ENCODE measurements at regions not wholly inside any gene's neighbourhood (a gene's known extent, or its start where the extent isn't known, plus 50 kb on each side); places are given as distances from the start of the nearest gene placed in this dataset.

DNA sequence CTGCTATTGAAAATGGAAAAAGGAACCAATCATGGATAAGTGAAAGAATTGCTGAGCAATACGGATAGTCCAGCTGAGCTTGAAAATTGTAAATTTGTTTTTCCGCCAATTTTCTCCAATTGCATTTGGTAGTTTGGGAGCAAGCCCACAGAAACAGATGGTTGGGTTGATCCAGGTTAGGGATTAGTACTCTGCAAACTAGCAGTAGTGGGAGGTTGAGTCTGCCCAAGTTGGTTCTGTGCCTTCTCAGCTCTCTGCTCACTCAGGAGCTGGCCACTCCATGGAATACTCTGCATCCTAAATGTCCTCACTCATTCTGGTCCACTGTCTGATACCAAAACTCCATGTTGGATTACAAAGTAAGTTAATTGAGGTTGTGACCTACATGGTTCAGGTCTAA is 361.1 kb upstream of the ATP2B1 start:
- H3K4me3 ChIP-seq (ENCODE audit: low read depth, low read length): no peak overlapping the region
- no peak for DNase-seq (ENCODE audit: low read depth)
- TF ChIP-seq, protein P1, sequence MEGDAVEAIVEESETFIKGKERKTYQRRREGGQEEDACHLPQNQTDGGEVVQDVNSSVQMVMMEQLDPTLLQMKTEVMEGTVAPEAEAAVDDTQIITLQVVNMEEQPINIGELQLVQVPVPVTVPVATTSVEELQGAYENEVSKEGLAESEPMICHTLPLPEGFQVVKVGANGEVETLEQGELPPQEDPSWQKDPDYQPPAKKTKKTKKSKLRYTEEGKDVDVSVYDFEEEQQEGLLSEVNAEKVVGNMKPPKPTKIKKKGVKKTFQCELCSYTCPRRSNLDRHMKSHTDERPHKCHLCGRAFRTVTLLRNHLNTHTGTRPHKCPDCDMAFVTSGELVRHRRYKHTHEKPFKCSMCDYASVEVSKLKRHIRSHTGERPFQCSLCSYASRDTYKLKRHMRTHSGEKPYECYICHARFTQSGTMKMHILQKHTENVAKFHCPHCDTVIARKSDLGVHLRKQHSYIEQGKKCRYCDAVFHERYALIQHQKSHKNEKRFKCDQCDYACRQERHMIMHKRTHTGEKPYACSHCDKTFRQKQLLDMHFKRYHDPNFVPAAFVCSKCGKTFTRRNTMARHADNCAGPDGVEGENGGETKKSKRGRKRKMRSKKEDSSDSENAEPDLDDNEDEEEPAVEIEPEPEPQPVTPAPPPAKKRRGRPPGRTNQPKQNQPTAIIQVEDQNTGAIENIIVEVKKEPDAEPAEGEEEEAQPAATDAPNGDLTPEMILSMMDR (IDR thresholded peaks at IDR 0.05; ENCODE audit: insufficient read depth, low read length): no peak

DNA sequence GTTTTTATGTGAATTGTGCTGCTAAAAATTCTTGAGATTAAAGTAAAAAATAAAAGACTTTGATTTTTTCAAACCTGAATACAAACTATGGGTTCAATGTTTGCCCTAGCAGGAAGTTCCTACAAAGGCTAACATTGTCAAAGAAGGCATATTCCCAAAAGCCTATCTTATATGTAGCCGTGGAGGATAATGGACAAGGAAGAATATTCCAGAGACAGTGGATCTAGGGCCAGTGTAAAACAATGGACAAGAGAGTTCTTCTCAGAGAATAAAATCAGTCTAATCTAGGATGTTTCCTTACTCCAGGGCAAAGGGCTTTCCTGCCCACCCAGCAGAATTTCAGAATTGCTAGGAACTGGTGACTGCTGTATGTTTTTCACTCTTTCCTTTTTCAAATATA is 359.2 kb upstream of the ATP2B1 start:
- no peak overlapping the region for H3K4me3 ChIP-seq (ENCODE audit: low read depth, low read length)
- no peak for DNase-seq (ENCODE audit: low read depth)
- TF ChIP-seq, protein P1 (IDR thresholded peaks at IDR 0.05; ENCODE audit: insufficient read depth, low read length): no peak

DNA sequence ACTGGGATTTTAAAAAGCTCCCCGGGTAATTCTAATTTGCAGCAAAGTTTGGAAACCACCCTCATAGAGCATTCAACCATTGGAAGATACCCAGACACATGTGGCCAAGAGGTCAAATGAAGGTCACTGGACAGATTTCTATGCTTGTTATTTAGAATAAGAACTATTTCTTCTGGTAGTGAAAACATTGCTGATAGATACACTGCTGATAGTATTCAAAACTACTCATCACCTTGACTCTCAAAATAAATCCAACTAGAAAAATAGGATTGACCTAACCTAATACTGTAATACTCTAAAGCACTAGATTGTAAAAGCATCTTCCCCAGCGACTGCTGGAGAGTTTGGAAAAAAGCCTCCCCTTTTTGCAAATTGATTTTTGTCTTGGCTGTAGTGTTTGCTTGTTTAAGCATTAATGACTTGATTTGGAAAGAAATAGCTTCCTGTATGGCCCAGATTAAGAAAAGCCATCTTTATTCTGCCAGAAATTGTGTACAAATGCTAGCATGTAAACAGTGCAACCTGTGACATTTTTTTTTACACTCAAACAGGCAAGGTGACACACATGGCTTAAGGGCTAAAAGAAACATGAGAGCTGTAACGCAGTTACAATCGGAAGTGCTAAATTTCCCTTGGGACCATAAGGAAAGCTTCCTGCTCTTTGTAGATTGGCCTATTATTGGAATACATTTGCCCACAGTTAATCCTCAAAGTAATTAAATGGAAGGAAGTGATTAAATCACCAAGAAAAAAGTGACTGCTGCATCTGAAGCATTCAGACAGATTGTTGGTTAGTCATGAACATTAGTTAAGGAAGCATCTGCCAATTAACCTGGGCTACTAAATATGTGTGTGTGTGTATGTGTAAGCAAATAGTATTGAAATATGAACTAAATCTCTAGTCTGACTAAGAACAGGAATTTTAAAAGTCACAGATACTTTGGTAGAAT is 356.5 kb upstream of the ATP2B1 start:
- H3K4me3 ChIP-seq (ENCODE audit: low read depth, low read length): no peak overlapping the region
- DNase-seq (ENCODE audit: low read depth): peak; percentile 70
- TF ChIP-seq, protein P1 (IDR thresholded peaks at IDR 0.05; ENCODE audit: insufficient read depth, low read length): no peak

DNA sequence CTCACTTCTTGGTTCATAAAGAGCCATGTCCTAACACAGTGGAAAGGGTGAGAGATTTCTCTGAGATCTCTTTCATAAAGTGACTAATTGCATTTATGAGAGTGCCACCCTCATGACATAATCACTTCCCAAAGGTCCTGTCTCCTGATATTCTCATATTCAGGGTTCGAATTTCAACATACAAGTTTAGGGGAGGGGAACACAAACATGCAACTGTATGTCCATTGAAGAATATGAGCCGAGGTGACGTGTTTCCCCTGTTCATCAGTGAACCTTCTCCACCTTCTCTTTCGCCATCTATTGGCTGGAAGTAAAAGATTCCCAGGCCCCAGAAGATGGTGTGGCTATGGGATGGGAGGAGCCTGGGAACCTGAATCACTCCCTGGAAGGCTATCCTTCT is 354.2 kb upstream of the ATP2B1 start:
- DNase-seq (ENCODE audit: low read depth): no peak
- TF ChIP-seq, protein P1 (IDR thresholded peaks at IDR 0.05; ENCODE audit: insufficient read depth, low read length): no peak
- H3K4me3 ChIP-seq (ENCODE audit: low read depth, low read length): no peak overlapping the region

DNA sequence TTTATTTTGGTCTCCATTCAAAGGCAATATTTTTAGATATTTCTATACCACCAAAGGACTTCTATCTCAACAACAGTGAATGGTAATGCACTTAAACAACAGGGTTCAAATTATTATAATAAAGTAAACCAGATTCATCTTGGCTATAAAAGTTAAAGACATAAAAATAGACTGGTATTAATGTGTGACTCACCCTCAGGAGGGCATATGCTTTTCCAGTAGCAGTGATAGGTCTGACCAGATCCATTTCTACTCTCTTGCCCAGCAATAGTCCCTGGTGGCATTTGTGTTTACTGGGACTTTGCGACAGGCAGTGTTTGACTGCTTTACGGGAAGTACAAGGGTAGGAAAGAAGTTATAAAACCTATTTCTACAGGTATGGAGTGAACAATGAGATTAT is 353.2 kb upstream of the ATP2B1 start:
- no peak overlapping the region for H3K4me3 ChIP-seq (ENCODE audit: low read depth, low read length)
- peak; percentile 19 for DNase-seq (ENCODE audit: low read depth)
- TF ChIP-seq, protein P1 (IDR thresholded peaks at IDR 0.05; ENCODE audit: insufficient read depth, low read length): no peak

DNA sequence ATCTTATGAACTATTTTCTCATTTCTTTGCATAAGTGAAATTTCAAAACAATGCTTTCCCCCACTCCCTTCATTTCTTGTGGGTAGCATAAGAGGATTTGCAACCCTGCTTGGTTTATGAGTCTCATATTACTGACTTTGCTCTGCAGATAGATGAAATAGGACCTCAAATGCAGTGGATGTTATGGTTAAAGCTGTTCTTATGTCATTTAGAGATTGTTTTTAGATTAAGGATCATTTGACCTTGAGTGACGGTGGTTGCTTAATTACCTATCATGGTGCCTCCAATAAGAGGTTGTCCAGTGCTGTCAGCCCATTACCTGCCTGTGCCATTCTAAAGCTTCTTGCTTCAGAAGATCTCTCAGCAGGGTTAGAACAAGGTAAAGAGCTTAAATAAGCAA is 351.4 kb upstream of the ATP2B1 start:
- no peak for DNase-seq (ENCODE audit: low read depth)
- TF ChIP-seq, protein P1 (IDR thresholded peaks at IDR 0.05; ENCODE audit: insufficient read depth, low read length): no peak
- no peak overlapping the region for H3K4me3 ChIP-seq (ENCODE audit: low read depth, low read length)
